ENCODE measurements at regions not wholly inside any gene's neighbourhood (a gene's known extent, or its start where the extent isn't known, plus 50 kb on each side); places are given as distances from the start of the nearest gene placed in this dataset.

- TF ChIP-seq ZNF121 (tag by site-specific recombination; IDR thresholded peaks at IDR 0.05) (no peak), CTCF (tag by site-specific recombination; IDR thresholded peaks at IDR 0.05) (no peak), MYNN (tag by site-specific recombination; IDR thresholded peaks at IDR 0.05; ENCODE audit: borderline replicate concordance) (no peak), SP2 (tag by site-specific recombination; IDR thresholded peaks at IDR 0.05) (no peak), ZNF174 (tag by site-specific recombination; IDR thresholded peaks at IDR 0.05) (no peak), ZSCAN30 (tag by site-specific recombination; IDR thresholded peaks at IDR 0.05) (no peak), ZNF670 (tag by site-specific recombination; IDR thresholded peaks at IDR 0.05; ENCODE audit: low read depth) (no peak), ZNF274 (IDR thresholded peaks at IDR 0.05; ENCODE audit: low read length) (no peak), ZNF274 (tag by site-specific recombination; IDR thresholded peaks at IDR 0.05; ENCODE audit: borderline replicate concordance) (no peak), HOXD13 (CRISPR knock-in tag; IDR thresholded peaks at IDR 0.05; ENCODE audit: borderline replicate concordance) (no peak), SALL2 (tag by site-specific recombination; IDR thresholded peaks at IDR 0.05; ENCODE audit: borderline replicate concordance) (no peak), ZFP69B (tag by site-specific recombination; IDR thresholded peaks at IDR 0.05) (no peak)
These were observed 191.0 kb upstream of the NRIP1 start for GRCh38 chr21:15255763-15256162.

All from HEK293 (cell line).